ENCODE measurements at regions not wholly inside any gene's neighbourhood (a gene's known extent, or its start where the extent isn't known, plus 50 kb on each side); places are given as distances from the start of the nearest gene placed in this dataset.

DNA sequence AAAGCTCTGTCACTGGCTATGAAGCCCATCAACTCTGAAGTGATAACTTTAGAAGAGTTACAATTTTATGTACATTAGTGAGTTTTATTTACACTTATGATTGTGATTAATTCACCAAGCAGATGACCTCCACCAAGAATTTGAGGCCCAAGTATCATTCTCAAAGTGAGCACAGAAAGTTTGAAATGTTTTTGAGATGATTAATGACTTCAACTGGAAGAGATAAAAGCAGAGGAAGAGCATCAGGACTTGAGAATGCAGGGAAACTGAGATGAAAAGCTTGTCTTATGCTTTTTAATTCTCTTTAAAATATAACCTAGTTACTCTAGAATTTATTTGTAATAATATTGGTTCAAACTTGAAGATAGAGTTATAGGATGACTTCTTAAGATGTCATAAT lies 112.8 kb upstream of the H2AZ1 start:
- ChIA-PET CTCF (no interaction called here), POLR2A (no interaction called here)
- TF ChIP-seq SUZ12 (IDR thresholded peaks at IDR 0.05), result no peak
- TF ChIP-seq NFRKB (IDR thresholded peaks at IDR 0.05), result no peak
- TF ChIP-seq FOXK2 (IDR thresholded peaks at IDR 0.05), result no peak
- TF ChIP-seq CTBP1 (IDR thresholded peaks at IDR 0.05; ENCODE audit: borderline replicate concordance), result no peak
- TF ChIP-seq SP1 (IDR thresholded peaks at IDR 0.05), result no peak
- TF ChIP-seq ZNF384 (IDR thresholded peaks at IDR 0.05), result no peak
- TF ChIP-seq, protein P1, sequence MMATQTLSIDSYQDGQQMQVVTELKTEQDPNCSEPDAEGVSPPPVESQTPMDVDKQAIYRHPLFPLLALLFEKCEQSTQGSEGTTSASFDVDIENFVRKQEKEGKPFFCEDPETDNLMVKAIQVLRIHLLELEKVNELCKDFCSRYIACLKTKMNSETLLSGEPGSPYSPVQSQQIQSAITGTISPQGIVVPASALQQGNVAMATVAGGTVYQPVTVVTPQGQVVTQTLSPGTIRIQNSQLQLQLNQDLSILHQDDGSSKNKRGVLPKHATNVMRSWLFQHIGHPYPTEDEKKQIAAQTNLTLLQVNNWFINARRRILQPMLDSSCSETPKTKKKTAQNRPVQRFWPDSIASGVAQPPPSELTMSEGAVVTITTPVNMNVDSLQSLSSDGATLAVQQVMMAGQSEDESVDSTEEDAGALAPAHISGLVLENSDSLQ (IDR thresholded peaks at IDR 0.05), result no peak
- no peak for TF ChIP-seq LEF1 (IDR thresholded peaks at IDR 0.05; ENCODE audit: borderline replicate concordance)
- no peak for TF ChIP-seq TARDBP (IDR thresholded peaks at IDR 0.05)
- DNase-seq (ENCODE audit: extremely low spot score), result no peak

DNA sequence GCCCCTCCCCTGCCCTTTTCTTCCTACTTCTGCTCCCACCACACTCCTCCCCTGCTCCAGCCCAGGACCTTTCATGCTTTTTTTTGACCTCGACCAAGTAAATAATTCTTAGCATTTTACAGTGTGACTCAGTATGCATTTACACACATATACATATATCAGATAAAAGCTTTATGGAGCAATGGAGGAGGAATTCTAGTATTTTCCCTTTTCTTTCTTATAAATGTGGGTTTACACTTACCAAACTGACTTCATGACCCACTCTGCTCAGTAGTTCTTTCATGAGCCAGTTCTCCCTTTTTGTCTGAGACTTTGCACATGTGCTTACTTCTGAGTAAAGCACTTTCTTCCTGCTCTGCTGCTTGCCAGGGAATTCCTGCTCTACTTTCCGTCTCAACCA lies 111.8 kb upstream of the H2AZ1 start:
- TF ChIP-seq BHLHE40 (IDR thresholded peaks at IDR 0.05; ENCODE audit: borderline replicate concordance) (no peak), SUZ12 (IDR thresholded peaks at IDR 0.05) (no peak), SP1 (IDR thresholded peaks at IDR 0.05) (no peak), ZNF384 (IDR thresholded peaks at IDR 0.05) (no peak), FOXM1 (IDR thresholded peaks at IDR 0.05; ENCODE audit: borderline replicate concordance) (no peak), ELF4 (IDR thresholded peaks at IDR 0.05) (no peak), TARDBP (IDR thresholded peaks at IDR 0.05) (no peak), NFRKB (IDR thresholded peaks at IDR 0.05) (no peak), ARNT (IDR thresholded peaks at IDR 0.05) (no peak), LEF1 (IDR thresholded peaks at IDR 0.05; ENCODE audit: borderline replicate concordance) (no peak), CTBP1 (IDR thresholded peaks at IDR 0.05; ENCODE audit: borderline replicate concordance) (no peak), FOXK2 (IDR thresholded peaks at IDR 0.05) (no peak)
- CTCF ChIA-PET, result no interaction called here
- POLR2A ChIA-PET, result no interaction called here
- no peak for DNase-seq (ENCODE audit: extremely low spot score)

DNA sequence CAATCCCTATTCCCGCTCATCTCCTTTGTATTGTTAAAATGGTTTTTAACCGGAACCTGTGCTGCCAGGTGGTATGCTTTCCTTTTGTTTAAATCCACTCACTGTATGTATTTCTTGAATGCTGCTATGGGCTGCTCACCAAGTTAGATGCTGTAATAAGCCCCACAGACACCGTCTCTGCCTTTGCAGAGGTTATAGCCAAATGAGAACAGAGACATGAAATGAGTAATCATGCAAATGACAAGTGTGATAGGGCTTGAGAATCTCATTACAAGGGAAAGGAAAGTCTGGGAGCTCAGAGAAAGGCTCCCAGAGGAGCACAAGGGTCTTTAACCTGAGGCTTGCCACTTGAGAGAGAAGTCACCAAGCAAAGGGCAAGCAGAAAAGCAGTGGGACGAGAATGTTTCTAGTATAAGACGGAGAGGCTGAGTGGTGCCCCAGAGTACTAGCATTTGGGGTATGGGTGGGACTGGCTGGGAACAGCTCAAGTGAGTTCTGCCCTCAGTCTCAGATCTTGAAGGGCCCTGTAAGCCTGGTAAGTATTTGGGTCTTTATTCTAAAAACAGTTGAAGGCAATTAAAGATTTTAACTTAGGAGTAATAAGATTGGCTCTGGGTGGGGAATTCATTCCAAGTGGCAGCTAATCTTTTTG lies 110.8 kb upstream of the H2AZ1 start:
- no peak for DNase-seq (ENCODE audit: extremely low spot score)
- TF ChIP-seq HDGF (IDR thresholded peaks at IDR 0.05; ENCODE audit: borderline replicate concordance), result no peak
- no peak for TF ChIP-seq CTBP1 (IDR thresholded peaks at IDR 0.05; ENCODE audit: borderline replicate concordance)
- TF ChIP-seq FOXA1 (IDR thresholded peaks at IDR 0.05), result no peak
- no peak for TF ChIP-seq ARNT (IDR thresholded peaks at IDR 0.05)
- no peak for TF ChIP-seq SUZ12 (IDR thresholded peaks at IDR 0.05)
- TF ChIP-seq L3MBTL2 (conservative IDR thresholded peaks at IDR 0.05), result no peak
- TF ChIP-seq, protein P1 (IDR thresholded peaks at IDR 0.05), result no peak
- no peak for TF ChIP-seq LEF1 (IDR thresholded peaks at IDR 0.05; ENCODE audit: borderline replicate concordance)
- TF ChIP-seq NFRKB (IDR thresholded peaks at IDR 0.05), result no peak
- no peak for TF ChIP-seq ZNF384 (IDR thresholded peaks at IDR 0.05)
- ChIA-PET POLR2A (no interaction called here), CTCF (no interaction called here)

- no peak for TF ChIP-seq L3MBTL2 (conservative IDR thresholded peaks at IDR 0.05)
- TF ChIP-seq FOXM1 (IDR thresholded peaks at IDR 0.05; ENCODE audit: borderline replicate concordance), result no peak
- no peak for TF ChIP-seq SP1 (IDR thresholded peaks at IDR 0.05)
- TF ChIP-seq FOXA1 (IDR thresholded peaks at IDR 0.05), result no peak
- TF ChIP-seq HDGF (IDR thresholded peaks at IDR 0.05; ENCODE audit: borderline replicate concordance), result no peak
- no peak for TF ChIP-seq ARNT (IDR thresholded peaks at IDR 0.05)
- TF ChIP-seq ELF4 (IDR thresholded peaks at IDR 0.05), result no peak
- TF ChIP-seq CTBP1 (IDR thresholded peaks at IDR 0.05; ENCODE audit: borderline replicate concordance), result no peak
- TF ChIP-seq LEF1 (IDR thresholded peaks at IDR 0.05; ENCODE audit: borderline replicate concordance), result no peak
- TF ChIP-seq BHLHE40 (IDR thresholded peaks at IDR 0.05; ENCODE audit: borderline replicate concordance), result no peak
- TF ChIP-seq TARDBP (IDR thresholded peaks at IDR 0.05), result no peak
- no peak for TF ChIP-seq ZNF384 (IDR thresholded peaks at IDR 0.05)
- no peak for TF ChIP-seq NFRKB (IDR thresholded peaks at IDR 0.05)
- TF ChIP-seq SUZ12 (IDR thresholded peaks at IDR 0.05), result no peak
- POLR2A ChIA-PET, result no interaction called here
- CTCF ChIA-PET, result no interaction called here
- no peak for DNase-seq (ENCODE audit: extremely low spot score)
Measured at GRCh38 chr4:100059467-100059866, 109.4 kb upstream of the H2AZ1 start.

DNA sequence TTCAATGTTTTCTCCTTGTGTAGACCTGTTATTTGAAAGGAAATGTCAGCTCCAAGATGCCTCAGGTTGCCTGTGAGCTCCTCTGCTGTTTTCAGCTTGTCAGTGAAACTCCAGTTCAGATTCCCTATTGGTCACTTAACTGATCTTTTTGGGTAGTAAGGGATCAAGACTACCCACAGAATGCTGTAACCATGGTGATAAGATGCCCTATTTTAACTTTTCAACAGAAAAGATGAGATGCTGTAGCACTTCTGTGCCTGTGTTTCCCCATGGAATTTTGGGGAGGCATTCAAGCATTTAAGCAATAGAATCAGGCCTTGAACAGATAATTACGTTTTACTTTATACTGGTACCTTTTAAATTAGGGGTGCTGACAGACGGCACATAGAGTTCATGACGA lies 106.6 kb upstream of the H2AZ1 start:
- POLR2A ChIA-PET, result no interaction called here
- TF ChIP-seq TARDBP (IDR thresholded peaks at IDR 0.05) (no peak), BHLHE40 (IDR thresholded peaks at IDR 0.05; ENCODE audit: borderline replicate concordance) (no peak), FOXK2 (IDR thresholded peaks at IDR 0.05) (no peak), FOXA1 (IDR thresholded peaks at IDR 0.05) (no peak), CTBP1 (IDR thresholded peaks at IDR 0.05; ENCODE audit: borderline replicate concordance) (no peak)
- CTCF ChIA-PET, result interaction anchor here (1.5 kb wide), 1 partner anchor 59 kb away, joined by 5 read pairs; no protein-coding TSS in a partner anchor
- DNase-seq (ENCODE audit: extremely low spot score), result no peak

- TF ChIP-seq ELF4 (IDR thresholded peaks at IDR 0.05) (no peak), SP1 (IDR thresholded peaks at IDR 0.05) (no peak), NFRKB (IDR thresholded peaks at IDR 0.05) (no peak), ARNT (IDR thresholded peaks at IDR 0.05) (no peak)
- CTCF ChIA-PET, result no interaction called here
Measured at GRCh38 chr4:100054071-100054470, 104.0 kb upstream of the H2AZ1 start.

DNA sequence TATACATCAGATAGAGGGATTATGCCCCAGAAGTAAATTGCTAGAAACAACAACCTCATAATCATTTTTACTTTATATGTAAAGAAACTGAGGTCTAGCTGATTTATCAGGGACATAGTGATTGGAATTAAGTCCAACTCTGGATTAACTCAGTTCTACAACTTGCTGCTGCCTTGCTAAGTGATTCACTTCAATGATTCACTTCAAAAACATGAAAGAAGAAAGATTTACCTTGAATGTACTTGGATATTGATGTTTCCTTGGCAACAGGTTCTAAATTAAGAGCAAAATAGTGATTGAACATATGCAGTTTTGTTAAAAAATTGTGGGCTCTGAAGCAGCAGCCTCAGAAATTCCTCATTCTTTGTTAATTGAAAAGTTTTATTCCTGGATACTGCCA lies 99.8 kb upstream of the H2AZ1 start:
- ChIA-PET CTCF (no interaction called here), POLR2A (no interaction called here)
- TF ChIP-seq NFRKB (IDR thresholded peaks at IDR 0.05) (no peak), ELF4 (IDR thresholded peaks at IDR 0.05) (no peak), ZNF384 (IDR thresholded peaks at IDR 0.05) (no peak), SP1 (IDR thresholded peaks at IDR 0.05) (no peak), HDGF (IDR thresholded peaks at IDR 0.05; ENCODE audit: borderline replicate concordance) (no peak), TARDBP (IDR thresholded peaks at IDR 0.05) (no peak), BHLHE40 (IDR thresholded peaks at IDR 0.05; ENCODE audit: borderline replicate concordance) (no peak), FOXA1 (IDR thresholded peaks at IDR 0.05) (no peak), FOXK2 (IDR thresholded peaks at IDR 0.05) (no peak), L3MBTL2 (conservative IDR thresholded peaks at IDR 0.05) (no peak)
- TF ChIP-seq, protein P1 (IDR thresholded peaks at IDR 0.05), result no peak
- DNase-seq (ENCODE audit: extremely low spot score), result no peak

More at GRCh38 chr4:100054071-100054470, 104.0 kb upstream of the H2AZ1 start:
- no peak for DNase-seq (ENCODE audit: extremely low spot score)
- POLR2A ChIA-PET, result no interaction called here

All from HEK293T (cell line).